OCI-LY3 (cell line): ENCODE measurements at regions not wholly inside any gene's neighbourhood (a gene's known extent, or its start where the extent isn't known, plus 50 kb on each side); places are given as distances from the start of the nearest gene placed in this dataset.
A peak's percentile ranks its signal among the peaks of the same experiment; 100 is the strongest.

Experiments
- H2AFZ ChIP-seq: fragments of 200-600, 300-600 bp; shearing (Covaris generic); 2 replicates; pipeline ENCODE4 v1.6.0; 2014; ENCODE audit warnings: antibody characterized with exemption, low read depth, low read length
- H3K27ac ChIP-seq: fragments of 200-600, 300-600 bp; sonication (generic); 2 replicates; pipeline ENCODE4 v1.5.1; 2014; ENCODE audit warnings: mild to moderate bottlenecking, low read length, moderate library complexity, mixed read lengths
- H3K27me3 ChIP-seq: fragments of 200-600, 300-600 bp; sonication (generic); 2 replicates; pipeline ENCODE4 v1.6.1; 2014; ENCODE audit warnings: low read depth, low read length, mixed read lengths
- H3K36me3 ChIP-seq: fragments of 200-600, 300-600 bp; sonication (generic); replicated peaks from 2 replicates; pipeline ENCODE3; 2014; ENCODE audit warnings: low read depth, low read length, mixed read lengths
- H3K4me1 ChIP-seq: fragments of 300-600, 200-600 bp; sonication (generic); 2 replicates; pipeline ENCODE4 v1.6.1; 2014; ENCODE audit warnings: low read length, mixed read lengths
- H3K4me2 ChIP-seq: fragments of 200-600, 300-600 bp; sonication (generic); 2 replicates; pipeline ENCODE4 v1.6.1; 2014; ENCODE audit warnings: low read length, mixed read lengths
- H3K4me3 ChIP-seq: fragments of 300-600, 200-600 bp; sonication (generic); 2 replicates; pipeline ENCODE4 v1.5.1; 2014; ENCODE audit warnings: antibody characterized with exemption, mild to moderate bottlenecking, low read length, moderate library complexity
- H3K79me2 ChIP-seq: fragments of 300-600, 200-600 bp; shearing (Covaris generic); 2 replicates; pipeline ENCODE4 v1.6.1; 2014; ENCODE audit warnings: mild to moderate bottlenecking, low read length, mixed read lengths
- H3K9ac ChIP-seq: fragments of 300-600, 200-600 bp; shearing (Covaris generic); 2 replicates; pipeline ENCODE4 v1.6.0; 2014; ENCODE audit warnings: mild to moderate bottlenecking, low read length, moderate library complexity
- H3K9me3 ChIP-seq: fragments of 200-600, 300-600 bp; shearing (Covaris generic); 2 replicates; pipeline ENCODE4 v1.6.1; 2014; ENCODE audit warnings: low read length, mixed read lengths; ENCODE audit not compliant: insufficient read depth
- H4K20me1 ChIP-seq: fragments of 200-600, 300-600 bp; sonication (generic); 2 replicates; pipeline ENCODE4 v1.6.1; 2016; ENCODE audit warnings: low read length, mixed read lengths; ENCODE audit not compliant: insufficient read depth
- EZH2phosphoT487 ChIP-seq: fragments of 200-600 bp; shearing (Covaris generic); IDR thresholded peaks from 2 replicates; pipeline ENCODE4 v1.6.1; 2018; ENCODE audit warnings: antibody characterized with exemption, mixed run types, low read depth
- TF ChIP-seq, protein P1 (sequence below): fragments of 200-600, 300-600 bp; sonication (generic); IDR thresholded peaks from 2 replicates; pipeline ENCODE4 v1.5.1; 2014; ENCODE audit warnings: antibody characterized with exemption, low read length, low read depth

DNA sequence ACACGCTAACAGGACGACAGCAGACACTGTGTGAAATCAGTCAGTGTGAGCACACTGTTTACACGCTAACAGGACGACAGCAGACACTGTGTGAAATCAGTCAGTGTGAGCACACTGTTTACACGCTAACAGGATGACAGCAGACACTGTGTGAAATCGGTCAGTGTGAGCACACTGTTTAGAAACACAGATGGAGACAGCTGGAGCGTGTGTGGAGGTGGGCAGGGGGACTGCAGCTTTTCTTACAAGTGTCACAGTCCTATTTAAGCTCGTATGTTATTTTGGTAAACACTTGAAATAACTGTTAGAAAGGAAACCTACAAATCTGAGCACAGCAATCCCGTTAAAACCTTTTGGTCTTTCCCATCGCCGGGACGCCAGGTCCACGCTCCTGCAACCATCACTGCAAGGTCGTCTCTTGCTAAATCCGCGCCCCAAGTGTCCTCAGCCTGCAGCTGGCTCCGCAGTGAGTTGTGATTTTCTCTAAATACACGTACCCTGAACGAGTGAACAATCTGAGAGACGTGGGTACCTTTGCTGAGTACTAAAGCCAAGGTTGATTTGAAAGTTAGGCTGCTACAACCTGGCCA, 58.9 kb upstream of the CTDP1 start:
- Histone ChIP-seq H3K36me3 (no peaks in the 10 kb centered on the region), H3K79me2 (no peaks in the 10 kb centered on the region), H3K9ac (no peak overlapping the region), H3K27ac (no peak overlapping the region), H3K4me2 (no peak overlapping the region), H3K9me3 (no peaks in the 10 kb centered on the region), H3K4me3 (no peak overlapping the region), H2AFZ (no peak overlapping the region), H3K27me3 (no peaks in the 10 kb centered on the region), H4K20me1 (no peaks in the 10 kb centered on the region), H3K4me1 (peaks cover 41% of the 10 kb centered on the region)
- no peak for TF ChIP-seq EZH2phosphoT487
- TF ChIP-seq, protein P1, sequence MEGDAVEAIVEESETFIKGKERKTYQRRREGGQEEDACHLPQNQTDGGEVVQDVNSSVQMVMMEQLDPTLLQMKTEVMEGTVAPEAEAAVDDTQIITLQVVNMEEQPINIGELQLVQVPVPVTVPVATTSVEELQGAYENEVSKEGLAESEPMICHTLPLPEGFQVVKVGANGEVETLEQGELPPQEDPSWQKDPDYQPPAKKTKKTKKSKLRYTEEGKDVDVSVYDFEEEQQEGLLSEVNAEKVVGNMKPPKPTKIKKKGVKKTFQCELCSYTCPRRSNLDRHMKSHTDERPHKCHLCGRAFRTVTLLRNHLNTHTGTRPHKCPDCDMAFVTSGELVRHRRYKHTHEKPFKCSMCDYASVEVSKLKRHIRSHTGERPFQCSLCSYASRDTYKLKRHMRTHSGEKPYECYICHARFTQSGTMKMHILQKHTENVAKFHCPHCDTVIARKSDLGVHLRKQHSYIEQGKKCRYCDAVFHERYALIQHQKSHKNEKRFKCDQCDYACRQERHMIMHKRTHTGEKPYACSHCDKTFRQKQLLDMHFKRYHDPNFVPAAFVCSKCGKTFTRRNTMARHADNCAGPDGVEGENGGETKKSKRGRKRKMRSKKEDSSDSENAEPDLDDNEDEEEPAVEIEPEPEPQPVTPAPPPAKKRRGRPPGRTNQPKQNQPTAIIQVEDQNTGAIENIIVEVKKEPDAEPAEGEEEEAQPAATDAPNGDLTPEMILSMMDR: no peak

DNA sequence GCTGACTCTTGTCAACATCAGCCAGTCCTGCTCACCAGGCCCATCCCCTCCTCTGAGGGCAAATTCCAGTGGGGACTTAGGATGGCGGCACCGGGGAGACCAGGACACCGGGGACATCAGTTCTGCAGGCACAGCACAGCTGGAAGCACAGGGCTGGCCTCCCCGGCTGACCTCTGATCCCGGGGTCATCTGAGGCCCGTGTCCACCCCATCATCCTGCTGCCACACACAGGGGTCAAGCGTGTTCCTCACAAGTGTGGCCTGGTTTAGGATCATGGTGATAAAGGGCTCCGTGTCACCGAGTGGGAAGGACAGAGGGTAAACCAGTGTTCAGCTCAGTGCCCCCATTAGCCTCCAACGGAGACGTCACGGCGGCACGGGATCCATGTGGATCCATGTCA, 58.1 kb upstream of the CTDP1 start:
- H3K4me3 ChIP-seq: no peak overlapping the region
- H2AFZ ChIP-seq: no peak overlapping the region
- no peaks in the 10 kb centered on the region for H4K20me1 ChIP-seq
- H3K36me3 ChIP-seq: no peaks in the 10 kb centered on the region
- TF ChIP-seq EZH2phosphoT487: no peak
- TF ChIP-seq, protein P1: no peak
- no peak overlapping the region for H3K9ac ChIP-seq
- no peaks in the 10 kb centered on the region for H3K79me2 ChIP-seq
- H3K27ac ChIP-seq: no peak overlapping the region
- H3K4me1 ChIP-seq: peaks cover 48% of the 10 kb centered on the region
- no peaks in the 10 kb centered on the region for H3K27me3 ChIP-seq
- H3K9me3 ChIP-seq: no peaks in the 10 kb centered on the region
- no peak overlapping the region for H3K4me2 ChIP-seq

GRCh38 chr18:79622004-79622403, 57.6 kb upstream of the CTDP1 start:
- H3K9me3 ChIP-seq: no peaks in the 10 kb centered on the region
- peak overlapping the region; percentile 10; the same call in 1 of the 2 replicates for H3K4me2 ChIP-seq
- H4K20me1 ChIP-seq: no peaks in the 10 kb centered on the region
- TF ChIP-seq, protein P1: no peak
- no peak for TF ChIP-seq EZH2phosphoT487
- H3K79me2 ChIP-seq: no peaks in the 10 kb centered on the region
- no peaks in the 10 kb centered on the region for H3K36me3 ChIP-seq
- H3K4me3 ChIP-seq: no peak overlapping the region
- H3K27me3 ChIP-seq: no peaks in the 10 kb centered on the region
- H3K9ac ChIP-seq: no peak overlapping the region
- peak overlapping the region; percentile 13; the same call in 1 of the 2 replicates for H3K27ac ChIP-seq
- H2AFZ ChIP-seq: no peak overlapping the region
- H3K4me1 ChIP-seq: peaks cover 53% of the 10 kb centered on the region

- H3K4me1 ChIP-seq: peaks cover 56% of the 10 kb centered on the region
- H3K27ac ChIP-seq: peak overlapping the region; percentile 86
- H3K4me3 ChIP-seq: peak overlapping the region; percentile 55
- peak overlapping the region; percentile 67 for H3K4me2 ChIP-seq
- no peaks in the 10 kb centered on the region for H4K20me1 ChIP-seq
- no peaks in the 10 kb centered on the region for H3K9me3 ChIP-seq
- no peaks in the 10 kb centered on the region for H3K79me2 ChIP-seq
- peak overlapping the region; percentile 63 for H3K9ac ChIP-seq
- H3K27me3 ChIP-seq: no peaks in the 10 kb centered on the region
- H3K36me3 ChIP-seq: no peaks in the 10 kb centered on the region
- peak overlapping the region; percentile 39; the same call in 1 of the 2 replicates for H2AFZ ChIP-seq
- no peak for TF ChIP-seq EZH2phosphoT487
- TF ChIP-seq, protein P1: no peak
Measured at GRCh38 chr18:79624356-79625170, 55.0 kb upstream of the CTDP1 start.
